ENCODE measurements at regions not wholly inside any gene's neighbourhood (a gene's known extent, or its start where the extent isn't known, plus 50 kb on each side); places are given as distances from the start of the nearest gene placed in this dataset.

DNA sequence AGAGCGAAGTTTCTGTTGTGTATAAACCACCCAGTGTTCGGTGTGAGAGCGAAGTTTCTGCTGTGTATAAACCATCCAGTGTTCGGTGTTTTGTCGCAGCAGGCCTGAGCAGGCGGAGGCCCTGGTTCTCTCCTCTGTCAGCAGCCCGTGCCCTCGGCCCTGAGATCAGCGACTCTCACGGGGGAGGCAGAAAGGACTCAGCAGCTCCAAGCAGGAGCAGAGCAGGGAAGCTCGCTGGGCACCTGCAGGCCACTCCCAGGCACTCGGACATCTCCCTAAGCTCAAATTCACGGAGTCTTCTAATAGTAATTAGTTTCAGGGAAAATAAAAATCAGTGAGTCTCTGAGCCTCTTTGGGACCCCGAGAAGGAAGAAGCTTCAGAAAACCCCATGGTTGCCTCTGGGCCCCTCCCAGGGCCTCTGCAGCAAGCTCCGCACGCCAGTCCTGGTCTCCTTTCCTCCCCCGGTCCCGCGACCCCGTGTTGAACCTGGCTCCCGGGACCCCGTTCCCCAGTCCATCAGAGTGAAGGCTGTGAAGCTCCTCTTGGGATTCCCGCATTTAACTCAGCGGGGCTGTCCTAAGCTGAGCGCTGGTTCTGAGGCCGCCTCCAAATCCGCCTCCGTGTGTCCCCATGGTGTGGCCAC, 81.9 kb upstream of the ADAMTS2 start:
- DNase-seq, result no peak

DNA sequence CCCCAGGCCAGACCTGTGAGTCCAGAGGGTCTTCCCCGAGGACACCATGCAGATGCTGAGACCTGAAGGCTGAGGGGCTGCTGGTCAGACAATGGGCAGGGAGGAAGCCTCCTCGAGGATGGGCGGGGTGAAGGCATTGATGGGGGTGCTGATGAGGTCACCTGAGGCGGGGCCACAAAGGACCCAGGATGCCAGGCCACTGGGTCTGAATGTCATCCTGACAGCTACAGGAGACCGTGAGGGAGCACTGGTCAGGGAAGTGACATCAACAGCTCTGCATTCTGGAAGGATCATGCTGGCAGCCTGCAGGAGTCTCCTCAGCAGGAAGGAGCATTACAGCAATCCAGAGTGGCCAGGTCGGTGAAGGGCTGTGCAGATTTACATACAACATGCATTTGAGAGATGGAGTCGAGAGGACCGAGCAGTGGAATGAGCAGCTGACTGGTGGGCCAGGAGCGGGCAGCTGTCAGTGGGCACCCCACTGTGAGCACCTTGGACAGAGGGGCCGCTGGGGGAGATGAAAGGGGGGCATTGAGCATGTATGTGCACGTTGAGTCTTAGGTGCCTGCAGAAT, 77.7 kb upstream of the ADAMTS2 start:
- no peak for DNase-seq

DNA sequence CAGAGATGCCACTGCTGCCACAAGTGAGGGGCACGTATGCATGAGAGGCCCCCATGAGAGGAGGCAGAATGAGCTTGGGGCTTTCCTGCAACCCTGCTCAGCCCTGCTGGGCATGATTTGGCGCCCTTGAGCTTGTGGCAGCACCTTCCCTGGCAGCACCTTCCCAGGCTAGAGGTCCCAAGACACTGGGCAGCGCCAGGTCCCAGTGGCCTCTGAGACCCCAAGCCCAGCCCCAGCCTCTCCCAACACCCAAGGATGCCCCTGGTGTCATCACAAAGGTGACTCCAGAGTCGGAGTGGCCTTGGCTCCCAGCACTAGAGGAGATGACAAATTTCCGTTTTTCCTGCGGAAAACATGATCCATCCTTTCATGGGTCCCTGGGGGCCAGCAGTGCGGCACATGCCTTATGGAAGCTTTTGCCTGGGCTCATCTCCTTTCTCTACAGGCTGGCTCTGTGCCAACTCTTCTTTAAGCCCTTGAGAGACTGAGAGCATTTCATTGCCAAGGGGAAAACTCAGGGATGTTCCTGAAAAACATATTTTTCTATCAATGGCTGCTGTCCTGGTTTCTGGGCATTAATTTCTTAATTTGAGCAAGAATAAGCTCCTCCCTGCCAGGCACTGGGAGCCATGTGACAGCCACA, 77.1 kb upstream of the ADAMTS2 start:
- DNase-seq, result no peak

DNA sequence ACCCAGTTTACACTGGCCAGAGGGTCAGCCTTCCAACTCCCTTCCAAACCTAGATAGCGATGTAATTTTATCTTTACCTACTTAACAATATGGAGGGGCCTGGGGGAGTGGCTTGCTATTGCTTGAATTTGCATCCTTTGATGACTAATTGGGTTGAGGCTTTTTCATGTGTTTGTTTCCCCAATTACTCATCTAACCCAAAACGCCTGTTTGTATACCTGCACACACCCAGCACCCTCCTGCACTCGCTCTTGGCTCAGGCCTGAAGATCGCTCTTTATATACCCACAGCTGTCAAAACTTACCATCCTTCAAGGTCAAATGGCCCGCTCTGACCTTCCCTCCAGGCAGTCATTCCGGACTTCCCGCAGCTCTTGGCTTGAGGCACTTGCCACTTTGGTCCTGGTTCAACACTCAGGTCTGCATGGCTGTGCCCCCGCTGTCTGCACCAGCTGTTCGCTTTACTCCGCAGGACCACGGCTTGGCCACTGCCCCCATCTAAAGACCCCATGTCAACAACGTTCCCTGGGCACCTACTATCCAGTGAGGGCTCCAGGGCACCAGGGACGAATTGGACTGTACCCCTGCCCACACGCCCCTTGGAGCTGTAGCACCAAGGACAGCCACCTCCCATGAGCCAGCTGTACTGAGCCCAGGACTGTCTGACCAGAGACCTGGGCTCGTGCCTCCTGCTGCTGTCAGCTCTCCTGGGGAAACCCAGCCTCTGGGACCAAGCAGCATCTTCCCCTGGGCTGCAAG, 76.1 kb upstream of the ADAMTS2 start:
- no peak for DNase-seq

DNA sequence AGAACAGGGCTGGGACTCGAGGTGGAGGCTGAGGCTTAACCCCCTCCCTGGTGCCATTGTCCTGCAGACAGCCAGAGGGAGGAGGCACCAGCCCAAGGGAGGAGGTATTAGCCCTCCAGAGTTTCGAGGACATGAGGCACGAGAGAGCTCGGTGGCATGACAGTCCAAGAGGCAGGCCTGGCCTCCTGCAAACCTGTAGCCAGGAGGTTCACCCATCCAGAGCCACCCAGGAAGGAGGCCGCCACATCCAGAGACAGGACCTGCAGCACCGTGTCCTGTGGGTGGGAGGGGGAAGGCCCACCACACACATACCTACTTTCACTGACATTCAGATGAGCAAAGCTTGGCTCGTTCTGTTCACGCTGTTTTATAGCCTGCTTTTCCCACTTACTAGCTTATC, 75.2 kb upstream of the ADAMTS2 start:
- DNase-seq, result no peak

DNA sequence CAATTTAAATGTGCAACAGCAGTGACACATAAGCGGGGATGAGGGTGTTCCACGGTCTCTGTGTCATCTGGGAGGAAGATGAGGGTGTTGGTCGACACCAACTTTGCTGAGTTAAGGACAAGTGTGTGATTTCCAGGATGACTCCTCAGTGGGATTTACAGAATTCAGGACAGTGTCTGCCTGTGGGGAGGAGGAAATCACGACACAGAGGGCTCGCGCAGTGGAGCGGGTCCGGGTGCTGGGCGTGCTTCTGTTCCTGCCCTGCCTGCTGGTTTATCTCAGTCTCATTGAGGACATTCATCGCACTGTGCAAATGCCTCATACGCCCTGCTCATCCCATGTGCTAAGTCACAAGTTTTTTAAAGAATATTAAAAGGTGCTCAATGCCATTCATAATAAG, 73.7 kb upstream of the ADAMTS2 start:
- DNase-seq, result no peak

DNA sequence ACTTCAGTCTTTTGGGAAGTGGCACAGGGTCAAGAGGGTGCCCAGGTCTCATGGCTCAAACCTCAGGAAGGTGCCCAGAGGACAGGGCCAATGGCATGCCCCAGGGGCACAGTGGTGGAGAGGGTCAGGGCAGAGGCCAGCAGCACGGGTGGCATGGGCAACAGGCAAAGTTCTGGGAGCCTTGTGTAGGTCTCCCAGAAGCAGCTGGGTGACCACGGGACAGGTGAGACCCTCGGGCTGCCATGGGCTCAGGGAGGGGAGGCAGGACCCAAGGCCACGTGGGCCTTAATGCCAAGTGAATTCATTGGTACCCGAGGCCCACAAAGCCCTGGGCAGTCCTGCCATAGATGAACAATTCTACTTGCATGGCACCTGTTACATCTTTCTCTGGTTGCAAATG, 72.4 kb upstream of the ADAMTS2 start:
- DNase-seq, result no peak

DNA sequence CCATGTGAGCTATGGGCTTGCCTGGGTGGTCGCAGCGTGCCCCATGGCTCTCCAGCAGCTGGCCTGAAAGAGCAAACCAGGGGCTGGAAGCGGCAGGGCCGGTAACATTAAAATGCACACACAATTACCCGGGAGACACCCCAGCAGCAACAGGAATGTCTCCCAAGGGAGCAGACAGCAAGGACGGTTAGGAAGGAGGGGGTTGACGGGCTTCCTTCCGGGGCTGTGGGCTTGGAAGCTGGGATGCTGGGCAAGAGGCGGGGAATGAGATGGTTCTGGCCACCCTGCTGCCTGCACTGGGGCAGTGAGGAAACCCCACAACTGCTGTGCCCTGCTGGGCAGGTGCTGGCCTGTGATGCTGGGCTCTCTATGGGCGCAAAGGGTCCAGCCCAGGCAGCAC, 71.8 kb upstream of the ADAMTS2 start:
- no peak for DNase-seq

DNA sequence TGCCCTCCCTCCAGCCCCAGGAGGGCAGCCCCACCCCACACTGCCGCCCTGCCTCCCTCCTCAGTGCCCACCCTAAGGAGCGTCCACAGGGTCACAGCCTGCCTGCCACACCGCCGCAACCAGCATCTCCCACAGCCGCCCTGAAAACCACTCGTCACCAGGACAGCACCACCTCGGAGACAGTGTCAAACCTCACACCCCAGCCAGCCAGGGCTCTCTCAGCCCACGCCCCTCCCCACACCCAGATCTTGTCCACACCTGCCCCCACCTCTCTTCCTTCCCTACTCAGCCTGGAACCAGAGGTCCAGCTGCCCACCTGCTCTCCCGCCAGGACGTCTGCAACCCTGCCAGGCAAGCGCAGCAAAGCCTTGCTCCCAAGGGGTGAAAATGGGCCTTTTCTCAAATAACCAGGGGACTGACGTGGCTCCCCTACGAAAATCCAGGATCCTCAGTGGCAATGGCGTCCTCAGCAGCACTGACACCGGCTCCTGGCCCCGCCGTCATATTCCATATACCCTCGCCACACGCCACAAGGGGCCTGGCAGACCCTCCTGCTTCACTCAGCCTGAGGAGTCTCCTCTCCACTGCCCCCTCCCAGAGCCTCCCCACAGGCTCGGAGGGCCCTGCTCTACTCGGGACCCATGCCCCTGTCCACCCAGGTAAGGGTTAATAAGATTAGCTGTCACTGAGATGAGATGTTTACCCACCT, 71.0 kb upstream of the ADAMTS2 start:
- DNase-seq, result no peak

DNA sequence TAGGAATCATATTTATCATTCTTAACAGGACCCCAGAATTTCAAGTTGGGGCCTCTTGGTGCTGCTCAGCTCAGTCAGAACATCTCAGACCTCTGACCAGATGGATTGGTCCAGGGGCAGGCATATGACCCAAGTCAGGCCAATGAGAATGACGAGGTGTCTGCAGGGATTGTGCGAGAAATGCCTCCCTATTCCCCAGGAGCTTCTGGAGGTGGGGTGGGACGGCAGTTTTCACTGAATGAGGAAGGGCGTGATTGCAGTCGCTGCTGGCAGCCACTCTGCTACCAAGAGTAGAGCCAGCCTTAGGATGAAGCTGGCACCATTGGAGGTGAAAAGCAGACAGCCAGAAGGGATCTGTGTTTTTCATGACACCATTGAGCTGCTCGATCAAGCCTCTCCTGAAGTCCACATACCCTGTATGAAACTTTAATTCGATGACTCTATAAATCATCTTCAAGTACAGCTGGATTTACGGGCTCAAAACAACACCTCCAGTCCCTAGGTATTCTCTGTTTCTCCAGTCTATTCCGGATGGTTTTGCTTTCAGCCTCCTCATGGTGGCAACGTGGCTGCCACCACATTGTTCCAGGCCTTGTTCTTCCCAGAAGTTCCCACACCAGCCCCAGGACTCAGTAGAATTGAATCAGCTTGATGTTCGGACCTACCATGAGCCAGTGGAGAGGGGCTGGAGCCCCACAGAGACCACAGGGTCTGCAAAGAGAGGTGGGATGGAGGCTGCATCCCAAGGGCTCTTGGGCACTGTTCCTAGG, 70.2 kb upstream of the ADAMTS2 start:
- no peak for DNase-seq

DNA sequence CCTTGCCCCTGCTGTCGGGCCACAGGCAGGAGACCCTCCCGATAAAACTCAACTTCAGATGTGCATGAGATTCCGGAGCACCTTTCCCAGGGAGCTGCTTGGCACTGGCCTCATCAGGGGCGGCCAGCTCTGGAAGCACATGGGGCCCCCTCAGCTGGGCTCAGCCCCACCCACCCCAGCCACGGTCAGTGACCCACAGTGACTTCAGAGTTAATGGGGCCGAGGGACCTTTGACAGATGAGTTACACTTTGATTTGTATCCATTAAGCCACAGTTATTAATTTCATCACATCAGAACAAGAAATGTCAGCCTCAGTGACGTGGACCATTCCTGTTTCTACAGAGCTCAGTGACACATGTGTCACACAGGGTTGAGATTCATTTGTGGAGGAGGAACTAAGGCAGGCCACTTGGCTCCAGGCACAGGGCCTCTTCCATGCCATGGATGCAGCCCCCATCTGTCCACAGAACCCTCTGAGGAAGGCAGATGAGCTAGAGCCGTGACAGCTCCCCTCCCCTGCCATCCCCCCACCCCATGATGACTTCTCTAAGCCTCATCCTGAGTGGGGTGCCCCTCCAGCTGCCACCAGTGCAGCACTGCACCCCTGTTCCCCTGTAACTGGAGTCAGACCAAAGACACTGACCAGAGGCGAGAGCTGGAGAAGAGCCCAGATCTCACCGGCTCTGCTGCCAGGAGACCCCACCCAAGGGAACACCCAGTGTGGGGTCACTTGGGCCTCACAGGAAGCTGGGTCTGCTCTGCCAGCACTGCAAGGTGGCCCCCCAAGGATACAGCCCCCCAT, 69.4 kb upstream of the ADAMTS2 start:
- DNase-seq, result no peak

DNA sequence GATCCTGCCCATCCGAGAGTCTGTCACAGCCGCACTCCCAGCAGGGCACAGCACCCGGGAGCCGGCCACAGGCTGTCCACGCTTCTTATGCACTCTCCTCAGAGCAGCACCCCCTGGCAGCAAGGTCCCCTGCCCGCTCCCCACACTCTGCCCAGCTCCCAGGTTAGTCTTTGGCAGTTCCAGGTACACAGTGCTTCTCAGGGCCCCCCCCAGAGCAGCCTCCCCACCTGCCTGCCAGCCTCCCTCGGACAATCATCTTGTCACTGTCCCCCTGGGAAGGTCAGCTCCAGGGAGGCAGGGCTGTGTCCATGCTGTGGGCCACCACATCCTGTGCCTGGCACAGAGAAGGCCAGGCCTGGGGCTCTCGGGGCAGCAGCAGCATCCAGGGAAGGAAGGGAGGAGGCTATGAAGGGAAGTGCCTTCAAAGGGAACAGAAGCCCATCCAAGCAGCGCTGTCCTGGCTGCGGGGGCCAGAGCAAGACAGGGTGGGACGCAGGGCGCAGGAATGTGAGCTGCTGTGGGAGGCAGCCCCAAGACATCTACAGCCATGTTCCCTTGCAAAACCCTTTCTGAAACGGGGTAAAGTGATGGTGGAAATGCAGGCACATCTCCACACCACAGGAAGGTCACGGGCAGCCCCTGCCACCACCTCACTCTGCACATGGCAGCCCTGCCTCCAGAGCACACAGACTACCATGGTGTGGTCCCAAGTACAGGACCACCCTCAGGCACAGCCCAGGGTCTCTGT, 68.6 kb upstream of the ADAMTS2 start:
- DNase-seq, result no peak

DNA sequence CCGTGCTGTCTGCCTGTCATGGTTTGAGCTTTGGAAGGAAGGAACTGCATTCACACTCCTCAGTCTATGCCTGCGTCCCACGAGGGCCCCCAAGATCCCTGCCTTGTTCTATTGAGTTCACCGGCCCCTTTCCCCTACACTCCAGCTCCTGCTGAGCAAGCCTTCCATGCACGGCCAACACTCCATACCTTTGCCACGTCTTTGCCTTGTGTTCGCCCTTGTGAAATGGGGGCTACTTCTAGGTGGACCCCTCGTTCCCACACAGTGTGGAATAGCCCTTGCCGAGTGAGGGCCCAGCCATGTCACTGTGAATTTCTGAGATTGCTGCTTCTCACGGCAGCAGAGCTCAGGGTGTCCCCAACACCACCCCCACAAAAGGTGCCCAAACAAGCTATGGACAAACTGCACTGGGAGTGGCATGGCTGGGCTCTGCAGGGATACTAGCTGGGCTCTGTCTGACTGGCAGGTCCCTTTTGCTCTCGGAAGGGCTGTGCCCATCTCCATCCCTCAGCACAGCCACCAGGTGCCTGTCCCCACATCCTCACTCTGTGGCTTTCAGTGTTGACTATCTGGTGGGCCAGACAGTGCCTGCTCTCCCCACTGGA, 67.9 kb upstream of the ADAMTS2 start:
- no peak for DNase-seq

DNA sequence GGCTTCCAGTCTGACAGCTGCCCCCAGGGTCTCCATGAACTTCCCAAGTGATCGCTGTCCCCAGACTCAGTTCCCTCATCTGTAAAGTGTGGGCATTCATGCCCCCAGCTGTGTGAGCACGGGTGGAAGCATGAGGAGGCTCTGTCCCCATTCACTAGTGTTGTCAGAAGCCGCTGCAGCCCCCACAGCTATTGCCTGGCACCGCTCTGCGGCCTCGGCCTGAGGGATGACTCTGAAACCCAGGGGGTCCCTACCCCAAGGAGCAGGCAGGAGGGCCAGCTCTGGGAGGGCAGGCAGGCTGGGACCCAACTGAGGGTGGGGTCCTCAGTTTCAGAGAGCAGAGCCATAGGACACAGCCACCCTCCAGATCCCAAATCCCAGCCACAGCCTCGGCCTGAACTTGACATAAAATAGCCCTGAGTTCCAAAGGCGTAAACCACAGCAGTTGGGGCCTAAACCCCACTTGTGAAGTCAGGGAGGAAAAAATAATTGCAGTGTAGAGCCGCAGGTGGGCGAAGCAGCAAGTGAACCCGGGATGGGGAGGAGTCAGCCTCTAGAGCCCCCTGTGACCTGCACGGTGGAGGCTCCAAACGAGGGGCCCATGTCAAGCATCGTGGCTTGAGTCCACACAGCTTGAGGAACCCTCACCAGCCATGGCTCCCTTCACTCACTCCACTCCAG, 66.0 kb upstream of the ADAMTS2 start:
- no peak for DNase-seq

DNA sequence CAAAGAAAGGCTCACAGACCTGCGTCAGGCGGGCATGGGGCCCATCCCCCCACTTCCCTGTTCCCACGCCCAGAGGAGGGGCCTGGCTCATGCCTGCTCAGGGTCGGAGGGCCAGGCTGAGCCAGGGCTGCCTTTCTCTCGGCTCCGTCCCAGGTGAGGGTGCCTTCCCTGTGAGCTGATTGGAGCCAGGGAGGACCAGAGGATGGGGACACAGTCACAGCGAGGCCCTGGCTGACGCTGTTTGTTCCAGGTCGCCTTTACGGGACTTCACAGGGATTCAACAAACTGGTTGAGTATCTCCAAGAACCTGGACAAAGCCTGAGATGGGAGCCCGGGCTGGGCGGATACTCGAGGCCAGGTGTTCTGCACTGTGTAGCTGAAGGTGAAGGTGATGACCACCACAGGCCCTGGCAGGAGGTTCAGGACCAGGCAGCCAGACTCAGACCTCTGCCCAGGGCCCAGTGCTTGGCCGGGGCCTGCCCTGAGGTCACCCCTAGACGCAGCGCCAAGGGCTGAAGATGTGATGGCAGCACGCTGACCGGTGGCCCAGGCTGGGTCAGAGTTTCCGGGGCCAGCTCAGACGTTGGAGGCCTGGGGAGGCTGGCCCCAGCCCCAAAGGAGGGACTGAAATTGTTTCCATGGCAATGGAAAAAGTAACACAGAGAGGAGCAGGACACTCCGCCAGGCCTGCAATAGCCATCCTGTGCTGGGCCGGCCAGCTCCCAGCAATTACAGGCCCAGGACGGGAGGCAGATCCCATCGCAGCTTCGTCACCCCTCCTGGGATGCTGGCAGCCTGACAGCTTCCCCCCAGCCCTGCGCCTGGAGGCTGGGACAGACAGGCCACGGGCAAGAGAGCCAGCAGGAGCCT, 65.3 kb upstream of the ADAMTS2 start:
- no peak for DNase-seq

DNA sequence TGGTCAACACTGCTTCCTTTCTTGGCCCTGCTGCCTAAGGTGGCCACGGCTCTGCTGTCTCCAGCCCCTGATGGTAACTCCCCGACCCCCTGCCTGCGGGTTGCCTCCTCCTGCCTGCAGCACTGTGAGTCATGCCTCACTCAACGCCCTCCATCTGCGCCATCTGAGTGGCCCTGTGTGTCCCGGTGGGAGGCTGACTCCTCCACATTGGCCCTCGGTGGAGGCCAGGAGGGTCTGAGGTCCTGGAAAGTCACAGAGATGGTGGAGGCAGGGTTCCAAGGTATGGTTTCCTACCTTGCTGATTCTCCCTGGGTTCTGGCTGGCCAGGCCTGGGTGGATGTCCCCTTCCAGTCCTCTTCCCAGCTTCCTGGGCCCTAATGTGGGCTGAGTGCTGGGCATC, 64.5 kb upstream of the ADAMTS2 start:
- no peak for DNase-seq

DNA sequence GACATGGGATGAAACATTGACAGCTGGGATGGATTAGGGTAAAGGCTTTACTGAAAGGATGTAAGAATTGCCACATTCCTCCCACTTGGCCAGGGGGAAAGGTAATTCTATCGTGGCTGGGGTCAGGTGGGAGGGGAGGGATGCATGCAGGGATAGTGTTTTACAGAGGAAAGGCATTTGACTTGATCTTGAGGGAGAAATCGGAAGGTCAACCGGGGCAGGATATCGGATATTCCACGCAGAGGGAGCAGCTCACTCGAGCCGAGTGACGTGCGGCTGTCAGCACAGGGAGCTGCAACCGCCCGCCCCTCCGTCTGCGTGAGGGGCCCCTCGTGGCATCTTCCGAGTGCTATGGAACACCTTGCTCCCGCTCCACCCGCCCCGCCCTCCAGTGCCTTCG, 63.4 kb upstream of the ADAMTS2 start:
- DNase-seq, result no peak

Data from COR-L47 (cell line).